ENCODE measurements at regions not wholly inside any gene's neighbourhood (a gene's known extent, or its start where the extent isn't known, plus 50 kb on each side); places are given as distances from the start of the nearest gene placed in this dataset.

DNA sequence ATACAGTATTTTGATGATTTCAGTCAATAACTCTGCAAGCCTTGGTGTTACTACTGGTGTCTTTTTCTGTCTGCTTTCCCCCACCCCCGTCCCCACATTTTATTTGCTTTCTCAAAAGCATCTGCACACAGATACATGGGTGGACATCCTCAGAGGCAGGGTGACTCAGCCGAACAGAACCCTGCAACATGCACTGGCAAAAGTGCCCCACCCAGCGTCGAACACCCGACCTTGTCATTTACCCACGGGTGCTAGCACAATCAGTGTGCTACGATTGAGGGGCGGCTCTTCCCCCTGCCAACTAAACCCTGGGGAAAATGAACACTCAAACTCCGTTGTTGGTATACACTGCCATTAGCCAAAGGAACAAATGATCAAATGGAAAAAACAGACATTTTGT, 115.9 kb upstream of the NAA20 start:
- TF ChIP-seq POLR2AphosphoS5 (IDR thresholded peaks at IDR 0.05; ENCODE audit: low read depth, low read length) (no peak), TAF1 (IDR thresholded peaks at IDR 0.05; ENCODE audit: borderline replicate concordance, insufficient read depth, low read length) (no peak), FOXP2 (optimal IDR thresholded peaks at IDR 0.05; ENCODE audit: borderline replicate concordance, extremely low read depth, extremely low read length, insufficient read depth) (no peak), SIN3A (IDR thresholded peaks at IDR 0.05; ENCODE audit: borderline replicate concordance, insufficient read depth, low read length) (no peak)
- TF ChIP-seq, protein P1, sequence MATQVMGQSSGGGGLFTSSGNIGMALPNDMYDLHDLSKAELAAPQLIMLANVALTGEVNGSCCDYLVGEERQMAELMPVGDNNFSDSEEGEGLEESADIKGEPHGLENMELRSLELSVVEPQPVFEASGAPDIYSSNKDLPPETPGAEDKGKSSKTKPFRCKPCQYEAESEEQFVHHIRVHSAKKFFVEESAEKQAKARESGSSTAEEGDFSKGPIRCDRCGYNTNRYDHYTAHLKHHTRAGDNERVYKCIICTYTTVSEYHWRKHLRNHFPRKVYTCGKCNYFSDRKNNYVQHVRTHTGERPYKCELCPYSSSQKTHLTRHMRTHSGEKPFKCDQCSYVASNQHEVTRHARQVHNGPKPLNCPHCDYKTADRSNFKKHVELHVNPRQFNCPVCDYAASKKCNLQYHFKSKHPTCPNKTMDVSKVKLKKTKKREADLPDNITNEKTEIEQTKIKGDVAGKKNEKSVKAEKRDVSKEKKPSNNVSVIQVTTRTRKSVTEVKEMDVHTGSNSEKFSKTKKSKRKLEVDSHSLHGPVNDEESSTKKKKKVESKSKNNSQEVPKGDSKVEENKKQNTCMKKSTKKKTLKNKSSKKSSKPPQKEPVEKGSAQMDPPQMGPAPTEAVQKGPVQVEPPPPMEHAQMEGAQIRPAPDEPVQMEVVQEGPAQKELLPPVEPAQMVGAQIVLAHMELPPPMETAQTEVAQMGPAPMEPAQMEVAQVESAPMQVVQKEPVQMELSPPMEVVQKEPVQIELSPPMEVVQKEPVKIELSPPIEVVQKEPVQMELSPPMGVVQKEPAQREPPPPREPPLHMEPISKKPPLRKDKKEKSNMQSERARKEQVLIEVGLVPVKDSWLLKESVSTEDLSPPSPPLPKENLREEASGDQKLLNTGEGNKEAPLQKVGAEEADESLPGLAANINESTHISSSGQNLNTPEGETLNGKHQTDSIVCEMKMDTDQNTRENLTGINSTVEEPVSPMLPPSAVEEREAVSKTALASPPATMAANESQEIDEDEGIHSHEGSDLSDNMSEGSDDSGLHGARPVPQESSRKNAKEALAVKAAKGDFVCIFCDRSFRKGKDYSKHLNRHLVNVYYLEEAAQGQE (IDR thresholded peaks at IDR 0.05; ENCODE audit: insufficient read depth in 1 of 2, low read depth in 2 of 2, low read length in 2 of 2): no peak

DNA sequence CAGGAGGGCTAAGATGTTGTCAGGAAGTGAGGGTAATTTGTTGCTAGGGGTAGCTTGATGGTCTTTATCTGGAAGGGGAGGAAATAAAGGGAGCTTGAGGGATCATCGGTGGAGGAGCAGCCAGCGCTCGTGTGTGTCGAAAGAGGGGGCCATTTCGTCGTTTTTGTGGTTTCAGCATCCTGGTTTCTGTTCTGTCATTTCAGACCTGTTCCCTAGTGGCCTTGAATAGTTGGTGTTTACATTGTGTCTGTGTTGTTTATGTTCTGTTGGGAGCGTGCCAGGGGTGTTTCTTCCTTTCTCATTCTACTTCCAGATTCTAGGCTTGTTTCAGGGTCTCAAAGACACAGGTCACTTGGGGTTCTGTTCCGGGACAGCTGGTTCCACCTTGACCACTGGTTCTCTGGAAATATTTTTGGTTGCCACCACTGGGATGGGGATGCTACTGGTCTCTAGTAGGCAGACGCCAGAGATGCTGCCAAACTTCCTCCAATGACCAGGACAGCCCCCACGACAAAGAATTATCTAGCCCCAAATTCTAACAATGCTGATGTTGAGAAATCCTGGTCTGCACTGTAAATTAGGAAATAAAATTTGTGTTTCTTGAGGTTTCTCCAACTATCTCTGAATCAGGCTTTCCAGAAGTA, 113.9 kb upstream of the NAA20 start:
- TF ChIP-seq FOXP2 (optimal IDR thresholded peaks at IDR 0.05; ENCODE audit: borderline replicate concordance, extremely low read depth, extremely low read length, insufficient read depth): peak; percentile 81
- no peak for TF ChIP-seq TAF1 (IDR thresholded peaks at IDR 0.05; ENCODE audit: borderline replicate concordance, insufficient read depth, low read length)

DNA sequence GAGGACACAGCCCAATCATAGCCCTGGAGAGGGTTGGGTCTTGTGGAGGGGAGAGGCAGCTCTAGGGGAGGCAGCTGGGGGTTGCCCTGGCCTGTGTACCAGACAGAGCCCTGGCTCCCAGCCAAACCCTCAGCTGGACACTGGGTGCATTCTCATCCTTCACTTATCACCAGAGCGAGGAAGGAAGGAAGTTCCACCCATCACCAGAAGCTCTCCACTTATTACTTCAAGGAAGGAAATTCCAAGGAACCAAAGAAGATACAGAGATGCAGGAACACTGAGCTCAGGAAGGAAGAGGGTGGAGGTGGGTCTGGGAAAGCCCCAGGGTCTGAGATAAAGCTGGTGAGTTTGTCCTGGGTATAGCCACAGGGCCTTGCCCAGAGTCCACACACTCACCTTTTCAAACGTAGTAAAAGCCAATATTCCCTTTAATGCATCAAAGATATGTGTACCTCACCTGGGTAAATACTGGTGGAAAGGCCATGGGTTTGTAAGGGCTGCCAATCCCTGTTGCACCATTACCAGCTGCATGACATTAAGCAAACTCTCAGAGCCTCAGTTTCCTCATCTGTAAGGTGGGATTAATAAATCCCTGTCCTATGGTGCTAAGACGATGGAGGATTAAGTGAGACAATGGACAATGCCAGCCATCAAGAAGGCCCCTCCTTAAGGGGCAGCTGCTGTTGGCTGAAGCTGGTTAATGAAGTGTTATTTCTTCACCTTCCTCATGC, 109.7 kb upstream of the NAA20 start:
- TF ChIP-seq TAF1 (IDR thresholded peaks at IDR 0.05; ENCODE audit: borderline replicate concordance, insufficient read depth, low read length) (no peak), FOXP2 (optimal IDR thresholded peaks at IDR 0.05; ENCODE audit: borderline replicate concordance, extremely low read depth, extremely low read length, insufficient read depth) (no peak), SIN3A (IDR thresholded peaks at IDR 0.05; ENCODE audit: borderline replicate concordance, insufficient read depth, low read length) (no peak), POLR2AphosphoS5 (IDR thresholded peaks at IDR 0.05; ENCODE audit: low read depth, low read length) (no peak)
- TF ChIP-seq, protein P1 (IDR thresholded peaks at IDR 0.05; ENCODE audit: insufficient read depth in 1 of 2, low read depth in 2 of 2, low read length in 2 of 2): no peak

DNA sequence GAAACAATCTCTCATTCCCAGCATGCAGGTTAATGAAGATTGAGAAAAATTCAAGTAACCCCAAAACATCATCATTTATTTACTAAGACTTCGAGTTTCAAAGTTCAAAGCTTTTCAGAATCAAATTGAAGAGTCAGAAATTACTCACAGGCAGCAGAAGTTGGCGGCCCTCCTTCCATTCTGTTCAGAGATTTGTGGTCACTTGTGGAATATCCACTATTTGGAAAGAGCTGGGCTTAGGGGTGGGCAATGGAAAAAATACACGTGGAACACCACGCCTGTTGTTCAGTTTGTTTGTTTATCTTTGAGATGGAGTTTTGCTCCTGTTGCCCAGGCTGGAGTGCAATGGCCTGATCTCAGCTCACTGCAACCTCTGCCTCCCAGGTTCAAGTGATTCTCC, 108.6 kb upstream of the NAA20 start:
- TF ChIP-seq, protein P1 (IDR thresholded peaks at IDR 0.05; ENCODE audit: insufficient read depth in 1 of 2, low read depth in 2 of 2, low read length in 2 of 2): no peak
- TF ChIP-seq SIN3A (IDR thresholded peaks at IDR 0.05; ENCODE audit: borderline replicate concordance, insufficient read depth, low read length) (no peak), TAF1 (IDR thresholded peaks at IDR 0.05; ENCODE audit: borderline replicate concordance, insufficient read depth, low read length) (no peak), POLR2AphosphoS5 (IDR thresholded peaks at IDR 0.05; ENCODE audit: low read depth, low read length) (no peak), FOXP2 (optimal IDR thresholded peaks at IDR 0.05; ENCODE audit: borderline replicate concordance, extremely low read depth, extremely low read length, insufficient read depth) (no peak)

DNA sequence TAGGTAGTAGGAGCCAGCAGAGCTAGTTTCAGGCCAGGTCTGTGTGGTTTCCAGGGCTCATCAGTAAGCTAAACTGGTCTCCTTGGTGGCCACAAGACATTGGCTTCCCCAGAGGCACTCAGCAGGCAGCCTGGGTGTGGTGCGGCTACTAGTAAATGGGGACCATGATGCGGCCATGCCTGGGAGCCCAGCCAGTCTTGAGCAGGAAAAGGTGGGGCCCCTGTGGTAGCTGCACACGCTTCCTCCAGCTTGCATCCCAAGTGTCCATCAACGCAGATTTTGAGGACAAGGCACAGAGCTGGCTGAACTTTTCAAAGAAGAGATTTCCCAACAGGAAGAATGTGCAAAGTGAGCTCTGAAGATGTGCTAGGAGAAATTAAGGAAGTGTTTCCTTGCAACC, 107.4 kb upstream of the NAA20 start:
- TF ChIP-seq POLR2AphosphoS5 (IDR thresholded peaks at IDR 0.05; ENCODE audit: low read depth, low read length): no peak
- no peak for TF ChIP-seq FOXP2 (optimal IDR thresholded peaks at IDR 0.05; ENCODE audit: borderline replicate concordance, extremely low read depth, extremely low read length, insufficient read depth)
- TF ChIP-seq, protein P1 (IDR thresholded peaks at IDR 0.05; ENCODE audit: insufficient read depth in 1 of 2, low read depth in 2 of 2, low read length in 2 of 2): no peak
- no peak for TF ChIP-seq TAF1 (IDR thresholded peaks at IDR 0.05; ENCODE audit: borderline replicate concordance, insufficient read depth, low read length)

All from PFSK-1 (cell line).